Cardiac septum (tissue), 1 donor: ENCODE measurements at regions not wholly inside any gene's neighbourhood (a gene's known extent, or its start where the extent isn't known, plus 50 kb on each side); places are given as distances from the start of the nearest gene placed in this dataset.
"Not testable (repeated sequence)": the region's sequence is repeated elsewhere in the genome, so short reads cannot be mapped to it uniquely, and the experiment has no call there.

Experiments
- DNase-seq: peaks from one replicate; pipeline ENCODE4 v3.0.0-alpha.2; 2020; ENCODE audit warnings: low spot score
- intact Hi-C: fragments of 100-400 bp; cut with DNase I; formaldehyde crosslinking; loops from one replicate; pipeline ENCODE4 v1.14.0; 2022
- donor health status: DM: no; HTN: no; CAD: no.

DNA sequence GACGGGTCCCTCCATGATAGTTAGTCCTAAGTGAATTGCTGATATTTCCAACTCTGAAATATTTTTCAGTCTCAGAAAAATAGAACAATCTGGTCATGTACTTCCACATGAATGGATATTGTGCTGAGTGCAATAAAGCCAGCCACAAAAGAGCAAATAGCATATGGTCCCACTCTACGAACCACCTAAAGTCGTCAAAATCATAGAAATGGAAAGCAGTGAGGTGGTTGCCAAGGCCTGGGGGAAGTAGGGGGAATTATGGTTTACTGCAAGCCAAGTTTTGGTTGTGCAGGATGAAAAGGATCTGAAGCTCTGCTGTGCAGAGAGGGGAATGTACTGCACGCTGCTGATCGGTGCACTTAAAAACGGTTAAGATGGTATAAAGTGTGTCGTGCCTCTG is 313.8 kb upstream of the ADARB2 start:
- no peak for DNase-seq
- intact Hi-C loops = no loop called here

DNA sequence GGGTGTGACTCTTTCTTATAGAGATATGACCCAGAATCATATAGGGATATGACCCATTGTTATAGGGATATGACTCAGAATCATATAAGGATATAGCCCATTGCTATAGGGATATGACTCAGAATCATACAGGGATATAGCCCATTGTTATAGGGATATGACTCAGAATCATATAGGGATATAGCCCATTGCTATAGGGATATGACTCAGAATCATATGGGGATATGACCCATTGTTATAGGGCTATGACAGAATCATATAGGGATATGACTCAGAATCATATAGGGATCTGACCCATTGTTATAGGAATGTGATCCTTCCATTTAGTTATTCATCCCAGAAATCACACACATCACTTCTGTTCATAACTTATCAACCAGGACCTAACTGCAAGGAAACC is 312.2 kb upstream of the ADARB2 start:
- no peak for DNase-seq
- intact Hi-C loops = no loop called here

DNA sequence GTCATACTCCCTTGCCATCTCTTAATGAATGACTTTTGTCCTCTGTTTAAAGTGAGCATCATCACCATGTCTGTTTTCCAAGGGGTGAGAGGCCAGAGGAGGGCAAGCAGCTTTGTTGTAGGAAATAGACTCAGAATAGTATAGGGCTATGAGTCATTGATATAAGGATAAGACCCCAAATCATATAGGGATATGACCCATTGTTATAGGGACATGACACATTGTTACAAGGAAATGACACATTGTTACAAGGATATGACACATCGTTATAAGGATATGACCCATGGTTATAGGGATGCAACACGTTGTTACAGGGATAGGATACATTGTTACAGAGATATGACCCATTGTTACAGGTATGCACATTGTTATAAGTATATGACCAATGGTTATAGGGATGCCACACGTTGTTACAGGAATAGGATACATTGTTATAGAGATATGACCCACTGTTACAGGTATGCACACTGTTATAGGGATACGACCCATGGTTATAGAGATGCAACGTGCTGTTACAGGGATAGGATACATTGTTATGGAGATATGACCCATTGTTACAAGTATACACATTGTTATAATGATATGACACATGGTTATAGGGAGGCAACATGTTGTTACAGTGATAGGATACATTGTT is 311.1 kb upstream of the ADARB2 start:
- DNase-seq = no peak
- intact Hi-C loops = no loop called here

DNA sequence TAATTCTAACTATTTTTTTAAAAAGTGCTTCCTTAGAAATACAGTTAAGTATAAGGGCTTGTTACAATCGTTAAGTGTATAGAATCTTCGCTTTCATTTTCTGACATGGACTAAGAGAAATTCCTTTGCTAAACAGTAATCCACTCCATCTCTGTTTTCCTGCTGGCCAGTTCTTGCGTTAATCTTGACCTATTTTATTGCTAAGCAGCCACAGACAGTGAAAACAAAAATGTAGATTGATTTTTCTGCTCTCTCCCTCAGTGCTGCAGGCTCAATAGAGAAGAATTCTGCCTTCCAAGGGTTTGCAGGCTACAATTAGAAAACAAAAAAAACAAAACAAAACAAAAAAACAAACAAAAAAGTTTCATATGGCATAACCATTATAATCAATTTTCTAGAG is 310.4 kb upstream of the ADARB2 start:
- no peak for DNase-seq
- intact Hi-C loops = no loop called here

DNA sequence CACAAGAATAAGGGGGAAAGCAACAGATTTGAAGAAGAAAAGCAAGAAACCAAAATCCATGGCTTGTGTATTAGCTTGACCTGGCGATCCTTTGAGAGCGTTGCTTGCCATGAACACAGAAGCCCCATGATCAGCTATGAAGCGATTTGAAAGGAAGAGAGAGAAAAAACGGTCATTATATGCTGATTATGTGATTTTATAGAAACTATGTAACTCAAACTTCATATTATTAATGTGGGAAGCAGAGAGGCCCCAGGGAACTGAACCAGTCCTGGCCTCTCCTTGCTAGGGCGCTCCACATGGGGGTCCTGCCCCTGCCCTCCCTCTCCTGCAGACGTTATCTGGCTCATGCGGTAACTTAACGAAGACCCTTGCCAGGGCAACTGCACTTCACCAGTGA is 306.1 kb upstream of the ADARB2 start:
- intact Hi-C loops = no loop called here
- no peak for DNase-seq

DNA sequence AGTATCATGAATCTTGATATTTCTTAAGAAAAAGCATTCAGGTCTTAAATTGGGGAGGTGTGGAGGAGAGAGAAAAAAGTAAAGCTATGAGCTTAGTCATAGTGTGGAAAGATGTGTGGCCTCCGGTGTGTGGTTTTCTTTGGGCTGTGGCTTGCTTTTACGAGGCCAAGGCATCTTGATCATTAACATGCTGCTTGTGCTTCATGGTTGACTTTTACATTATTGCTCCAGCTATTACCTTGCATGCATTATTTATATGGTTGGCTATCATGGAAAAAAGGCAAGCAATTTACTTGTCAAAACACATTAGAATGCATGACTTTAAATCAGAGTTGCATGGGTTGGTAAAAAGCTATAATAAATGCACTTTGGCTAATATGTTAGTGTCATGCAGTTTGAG is 300.7 kb upstream of the ADARB2 start:
- intact Hi-C loops = no loop called here
- DNase-seq = no peak

DNA sequence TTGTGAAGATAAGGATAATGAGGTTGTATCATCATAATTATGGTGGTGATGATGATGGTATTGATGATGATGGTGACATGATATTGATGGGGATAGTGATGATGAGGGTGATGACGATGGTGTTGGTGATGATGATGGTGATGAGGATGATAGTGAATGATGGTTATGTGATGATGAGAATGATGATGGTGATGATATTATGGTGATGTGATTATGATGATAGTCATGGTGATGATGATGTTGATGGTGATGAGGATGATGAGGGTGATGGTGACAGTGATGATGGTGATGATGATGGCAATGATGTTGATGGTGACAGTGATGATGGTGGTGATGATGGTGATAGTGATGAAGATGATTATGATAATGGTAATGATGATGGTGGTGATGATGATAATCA is 299.9 kb upstream of the ADARB2 start:
- no peak for DNase-seq
- intact Hi-C loops = no loop called here

DNA sequence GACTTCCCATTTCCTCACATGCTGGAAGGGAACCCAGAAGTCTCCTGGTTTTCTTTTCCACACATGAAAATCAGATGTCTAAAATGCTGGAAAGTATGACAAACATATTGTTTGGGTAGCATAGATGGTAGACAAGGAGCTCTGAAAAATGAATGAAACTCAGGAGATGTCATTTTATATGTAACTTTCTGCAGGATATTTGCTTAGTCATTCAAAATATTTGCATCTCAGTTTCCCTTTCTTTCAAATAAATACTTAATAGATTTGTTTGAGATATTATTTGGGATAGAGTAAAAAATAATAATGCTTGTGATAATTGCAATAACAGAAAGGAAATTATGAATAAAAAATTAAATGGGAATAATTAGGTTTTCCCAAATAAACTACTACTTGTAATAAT is 298.9 kb upstream of the ADARB2 start:
- DNase-seq = no peak
- intact Hi-C loops = no loop called here

DNA sequence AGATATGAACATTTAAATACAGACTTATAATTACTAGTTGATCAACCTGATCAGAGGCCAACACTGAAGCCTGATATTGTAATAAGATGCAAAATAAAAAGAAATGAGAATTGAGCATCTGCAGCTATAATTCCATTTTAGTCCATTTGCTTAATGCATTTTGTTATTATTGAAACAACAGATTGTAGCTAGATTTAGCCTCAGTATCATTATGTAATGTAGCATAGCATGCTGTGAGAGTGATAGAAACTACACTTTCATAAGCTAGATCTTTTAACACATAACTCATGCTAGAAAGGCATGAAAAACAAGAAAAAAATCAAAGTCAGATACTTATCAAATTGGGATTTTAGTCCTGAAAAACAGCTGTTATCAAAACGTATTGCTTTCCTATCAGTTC is 292.7 kb upstream of the ADARB2 start:
- intact Hi-C loops = no loop called here
- DNase-seq = no peak

DNA sequence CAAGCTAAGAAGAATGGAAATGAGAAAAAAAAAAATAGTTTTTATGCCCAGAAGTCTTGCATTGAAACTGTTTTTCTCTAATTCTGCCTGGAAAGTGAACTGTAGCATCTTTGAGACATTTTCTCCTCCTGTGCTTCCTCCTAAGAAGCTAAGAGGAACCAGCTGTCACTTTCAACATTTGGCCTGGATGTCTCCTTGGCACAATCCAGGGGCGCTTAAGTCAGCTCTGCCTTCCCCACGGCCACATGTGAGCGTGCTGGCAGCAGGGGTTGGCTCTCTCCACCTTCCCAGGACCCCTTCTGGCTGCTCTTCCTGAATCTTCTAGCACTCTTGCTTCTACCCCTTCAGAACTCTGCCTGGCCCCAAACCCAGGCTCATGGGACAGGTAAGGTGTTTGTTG is 289.6 kb upstream of the ADARB2 start:
- DNase-seq = no peak
- intact Hi-C loops = no loop called here

DNA sequence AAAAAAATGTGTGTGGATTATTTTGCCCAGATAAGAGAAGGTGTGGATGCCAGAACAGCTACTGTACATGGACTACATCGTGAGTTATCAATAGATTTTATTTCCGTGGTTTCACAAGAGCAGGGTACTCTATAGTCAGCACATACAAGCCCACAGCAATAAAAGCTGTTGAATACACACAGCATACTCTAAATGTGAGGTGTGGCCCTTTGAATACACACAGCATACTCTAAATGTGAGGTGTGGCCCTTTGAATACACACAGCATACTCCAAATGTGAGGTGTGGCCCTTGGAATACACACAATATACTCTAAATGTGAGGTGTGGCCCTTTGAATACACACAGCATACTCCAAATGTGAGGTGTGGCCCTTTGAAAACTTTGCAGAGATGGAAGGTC is 287.4 kb upstream of the ADARB2 start:
- DNase-seq, intact Hi-C loops: not testable (repeated sequence)

DNA sequence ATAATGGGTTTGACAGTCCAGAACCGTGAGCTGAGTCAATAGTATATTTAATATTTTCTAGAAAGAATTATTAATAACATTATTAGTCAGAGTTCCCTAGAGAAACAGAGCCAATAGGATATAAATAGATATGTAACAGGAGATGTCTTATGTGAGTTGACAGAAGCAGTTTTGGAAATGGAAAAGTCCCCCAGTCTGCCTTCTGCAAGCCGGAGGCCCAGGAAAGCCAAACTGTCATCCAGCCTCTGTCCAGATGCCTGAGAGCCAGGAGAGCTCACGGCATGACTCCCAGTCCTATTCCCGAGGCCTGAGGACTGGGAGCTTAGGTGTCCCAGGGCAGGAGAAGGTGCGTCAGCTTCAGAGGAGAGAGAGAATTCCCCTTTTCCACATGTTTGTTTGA is 286.4 kb upstream of the ADARB2 start:
- DNase-seq = no peak
- intact Hi-C loops = no loop called here

DNA sequence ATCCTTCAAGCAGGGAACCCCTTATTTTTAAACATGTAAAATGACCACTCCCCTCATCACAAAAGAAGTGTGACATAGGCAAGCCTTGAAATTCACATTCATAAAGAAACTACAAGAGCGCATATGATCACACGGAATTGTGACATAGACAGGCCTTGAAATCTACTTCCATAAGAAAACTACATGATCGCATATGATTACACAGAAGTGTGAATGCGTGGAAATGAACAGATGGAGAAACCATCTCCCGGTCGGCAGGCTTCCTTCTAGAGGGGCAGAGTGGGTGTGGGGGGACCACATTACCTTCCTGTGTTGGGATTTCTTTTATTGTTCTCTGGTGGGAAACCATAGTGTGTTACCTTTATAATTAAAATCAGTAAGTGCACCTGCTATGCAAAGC is 285.1 kb upstream of the ADARB2 start:
- DNase-seq = no peak
- intact Hi-C loops = no loop called here

DNA sequence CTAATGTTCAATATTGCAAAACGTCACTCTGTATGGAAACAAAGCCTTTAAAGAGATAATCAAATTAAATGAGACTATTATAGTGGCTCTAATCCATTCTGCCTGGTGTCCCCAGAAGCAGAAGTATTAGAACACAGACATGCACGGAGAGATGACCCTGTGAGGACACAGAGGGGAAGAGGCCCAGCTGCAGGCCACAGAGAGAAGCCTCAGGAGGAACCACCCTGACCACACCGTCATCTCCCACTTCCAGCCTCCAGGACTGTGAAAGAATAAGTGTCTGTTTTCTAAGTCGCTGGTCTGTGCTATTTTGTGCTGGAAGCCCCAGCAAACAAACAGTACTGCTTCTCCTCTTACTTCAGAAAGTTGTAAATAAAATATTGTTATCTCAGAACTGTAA is 283.5 kb upstream of the ADARB2 start:
- intact Hi-C loops = no loop called here
- no peak for DNase-seq

DNA sequence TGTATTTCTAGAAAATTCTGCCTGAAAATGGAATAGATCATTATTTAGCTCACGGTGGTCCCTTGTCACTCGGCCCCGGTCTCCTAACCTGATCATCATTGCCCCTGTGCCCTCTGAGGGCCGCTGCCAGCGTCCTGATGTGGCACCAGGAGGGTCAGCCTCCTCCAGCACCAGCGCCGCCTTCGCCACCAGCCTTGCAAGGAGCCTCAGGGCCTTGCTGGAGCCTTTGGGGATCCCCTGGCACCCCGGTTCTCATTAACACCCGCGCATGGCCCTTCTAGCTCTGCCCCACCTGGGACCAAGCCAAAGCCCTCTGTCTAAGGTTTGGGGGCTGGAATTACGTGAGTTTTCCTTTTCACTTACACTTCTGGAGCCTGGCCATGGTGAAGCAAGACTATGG is 282.5 kb upstream of the ADARB2 start:
- DNase-seq = no peak
- intact Hi-C loops = no loop called here

DNA sequence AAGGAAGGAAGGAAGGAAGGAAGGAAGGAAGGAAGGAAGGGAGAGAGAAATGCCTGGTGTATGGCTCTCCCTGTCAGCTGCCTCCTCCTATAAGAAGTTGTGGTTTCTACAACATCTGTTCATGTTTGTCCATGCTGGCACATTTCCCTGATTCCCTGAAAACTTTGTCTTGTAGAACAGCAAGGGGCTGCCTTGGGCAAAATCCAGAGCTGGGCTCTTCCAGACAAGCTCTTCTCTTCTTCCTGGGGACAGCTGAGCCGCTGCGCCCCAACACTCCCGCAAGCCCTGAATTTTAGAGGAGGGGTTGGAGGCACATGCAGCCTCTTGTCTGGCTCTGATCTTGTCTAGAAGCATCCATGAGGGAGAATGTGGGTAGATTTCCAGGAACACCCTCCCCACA is 282.0 kb upstream of the ADARB2 start:
- intact Hi-C loops = no loop called here
- DNase-seq = no peak

DNA sequence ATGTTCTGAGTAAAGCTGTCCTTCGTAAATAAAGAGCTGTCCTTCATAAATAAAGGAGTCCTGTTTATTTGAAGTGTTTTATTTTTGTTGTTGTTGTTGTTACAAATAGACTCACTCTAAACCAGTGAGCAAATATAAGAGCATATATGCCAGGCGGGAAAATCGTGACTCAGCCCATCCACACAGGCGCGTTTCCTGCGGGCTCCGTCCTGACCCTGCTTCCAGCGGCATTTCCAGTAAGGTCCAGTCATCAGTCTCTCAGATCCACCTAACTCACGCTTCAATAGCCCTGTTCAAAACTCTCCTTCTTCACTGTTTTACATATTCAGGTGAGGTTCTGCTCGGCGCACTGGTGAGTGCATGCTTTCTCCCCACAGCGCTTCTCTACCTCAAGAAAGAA is 277.2 kb upstream of the ADARB2 start:
- DNase-seq = no peak
- intact Hi-C loops = no loop called here

DNA sequence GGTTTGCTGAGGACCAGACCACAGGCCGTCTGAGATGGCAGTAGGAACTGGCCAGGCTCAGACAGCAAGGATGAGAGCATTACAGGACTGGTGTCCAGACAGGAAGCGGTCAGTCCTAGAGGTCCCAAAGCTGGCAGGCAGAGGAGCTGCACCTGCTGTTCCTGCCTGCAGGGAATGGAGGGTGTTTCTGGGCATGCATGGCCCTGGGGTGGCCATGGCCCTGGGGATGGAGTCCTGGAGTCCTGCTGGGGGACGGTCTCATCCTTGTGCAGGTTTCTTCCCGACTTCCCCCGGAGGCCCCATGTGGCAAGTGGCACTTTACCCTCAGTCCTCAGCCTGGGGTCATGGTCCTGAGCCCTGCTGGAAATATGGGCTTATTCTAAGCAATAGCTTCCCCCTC is 274.9 kb upstream of the ADARB2 start:
- intact Hi-C loops = no loop called here
- no peak for DNase-seq

DNA sequence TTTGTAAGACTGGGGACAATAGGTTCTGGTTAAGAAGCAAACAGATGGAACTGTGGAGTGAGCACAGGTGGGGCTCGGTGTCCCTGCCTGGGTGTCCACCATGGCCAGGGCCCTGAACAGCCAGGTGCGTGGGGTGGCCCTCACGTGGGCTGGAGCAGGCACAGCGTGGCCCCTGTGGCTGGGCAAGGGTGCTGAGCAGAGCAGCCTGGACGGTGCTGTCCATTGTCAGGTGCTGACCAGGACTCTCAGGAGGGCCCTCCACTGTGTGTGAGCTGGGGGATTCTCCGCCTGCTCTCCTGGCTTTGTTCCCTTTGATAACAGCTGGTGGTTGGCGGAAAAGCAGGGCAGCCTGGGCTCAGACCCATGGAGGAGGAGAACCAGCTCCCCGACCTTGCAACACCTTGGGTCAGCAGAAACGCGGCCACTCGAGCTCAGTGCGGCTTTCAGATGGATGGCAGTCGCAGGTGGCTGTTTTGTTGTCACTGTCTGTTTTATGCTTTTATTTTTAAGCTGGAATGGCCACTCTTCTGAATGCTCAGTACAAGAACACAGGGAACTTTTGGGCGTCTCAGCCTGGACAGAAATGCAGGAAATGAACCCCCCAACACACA is 273.9 kb upstream of the ADARB2 start:
- no peak for DNase-seq
- intact Hi-C loops = no loop called here

DNA sequence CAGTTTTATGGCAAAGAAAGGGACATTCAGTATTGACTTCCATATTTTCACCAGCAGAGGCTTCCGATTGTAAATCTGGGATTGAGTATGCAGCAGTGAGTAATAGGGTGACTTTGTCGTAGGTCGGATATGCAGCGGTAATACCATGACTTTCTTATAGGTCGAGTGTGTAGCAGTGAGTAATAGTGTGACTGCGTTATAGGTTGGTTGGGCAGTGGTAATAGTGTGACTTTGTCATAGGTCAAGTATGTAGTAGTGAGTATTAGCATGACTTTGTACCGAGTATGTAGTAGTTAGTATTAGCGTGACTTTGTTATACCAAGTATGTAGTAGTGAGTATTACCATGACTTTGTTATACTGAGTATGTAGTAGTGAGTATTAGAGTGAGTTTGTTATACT is 268.2 kb upstream of the ADARB2 start:
- DNase-seq = no peak
- intact Hi-C loops = no loop called here

DNA sequence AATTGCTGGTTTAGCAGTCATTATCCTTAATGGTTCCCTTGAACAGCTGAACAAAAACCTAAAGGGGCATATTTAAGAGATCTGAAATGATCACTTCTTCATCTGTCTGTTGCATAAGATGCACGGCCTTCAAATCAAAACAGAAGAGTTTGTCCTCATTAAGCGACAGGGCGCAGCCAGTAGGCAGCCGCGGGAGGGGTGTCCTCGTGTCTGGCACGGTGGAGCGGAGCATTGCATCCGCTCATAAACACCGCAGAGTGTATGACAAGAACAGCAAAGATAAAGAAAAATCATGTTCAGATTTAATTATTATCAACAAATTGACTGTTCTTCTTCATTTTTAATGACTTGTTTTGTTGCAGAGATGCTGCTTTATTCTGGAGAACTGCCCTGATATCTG is 255.6 kb upstream of the ADARB2 start:
- DNase-seq = no peak
- intact Hi-C loops = no loop called here

DNA sequence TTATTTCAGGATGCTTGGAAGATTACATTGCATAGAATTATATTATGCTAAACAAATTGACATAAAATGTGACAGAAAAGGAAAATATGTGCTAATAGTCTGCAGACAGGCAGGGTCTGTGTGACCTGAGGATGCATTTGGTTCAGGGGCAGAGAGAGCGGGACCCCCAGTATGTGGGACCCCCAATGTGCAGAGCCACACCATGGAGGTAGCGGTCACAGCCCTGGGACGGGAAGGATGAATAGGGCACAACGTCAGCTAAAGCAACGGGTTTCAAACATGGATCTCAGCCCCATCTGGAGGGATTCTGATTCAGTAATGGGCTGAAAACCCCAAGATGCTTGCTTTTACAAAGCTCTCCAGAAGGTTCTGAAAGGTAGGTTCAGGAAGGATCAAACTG is 251.8 kb upstream of the ADARB2 start:
- intact Hi-C loops = no loop called here
- no peak for DNase-seq
